Lung (tissue), 11 donors: ENCODE measurements at regions not wholly inside any gene's neighbourhood (a gene's known extent, or its start where the extent isn't known, plus 50 kb on each side); places are given as distances from the start of the nearest gene placed in this dataset.

Source experiments
- ATAC-seq: fragments of 200-7000 bp; cut with Tn5 transposase; one replicate; pipeline ENCODE4 v1.9.1; 2020; ENCODE audit warnings: moderate number of reproducible peaks; ENCODE audit not compliant: insufficient read depth, low FRiP score
- DNase-seq, 3 donors: peaks; one replicate each; pipeline ENCODE4 v3.0.0-alpha.2; 2013 to 2017
- H3K27ac ChIP-seq, 2 donors: one replicate each; pipeline ENCODE4 v1.5.1; 2013; ENCODE audit warnings: mild to moderate bottlenecking in 2 of 2, moderate library complexity in 2 of 2, control low read depth in 1 of 2, inconsistent platforms in 1 of 2, low read depth in 1 of 2, low read length in 1 of 2
- H3K27me3 ChIP-seq, 3 donors: one replicate each; pipeline ENCODE4 v1.5.1; 2013; ENCODE audit warnings: low read length in 2 of 3; ENCODE audit not compliant: control insufficient read depth in 3 of 3, insufficient read depth in 3 of 3
- H3K36me3 ChIP-seq, 4 donors: one replicate each; pipeline ENCODE4 v1.5.1; 2013; ENCODE audit warnings: low read length in 4 of 4, mild to moderate bottlenecking in 1 of 4, moderate library complexity in 1 of 4; ENCODE audit not compliant: control insufficient read depth in 4 of 4, insufficient read depth in 4 of 4
- H3K4me1 ChIP-seq, 5 donors: one replicate each; pipeline ENCODE4 v1.5.1; 2013; ENCODE audit warnings: low read length in 5 of 5, mild to moderate bottlenecking in 2 of 5, moderate library complexity in 1 of 5; ENCODE audit not compliant: control insufficient read depth in 5 of 5, insufficient read depth in 5 of 5
- H3K4me3 ChIP-seq: one replicate; pipeline ENCODE4 v1.5.1; 2013; ENCODE audit warnings: mild to moderate bottlenecking, control low read depth, moderate library complexity
- H3K9ac ChIP-seq, 2 donors: one replicate each; pipeline ENCODE4 v1.5.1; 2013; ENCODE audit warnings: low read length in 2 of 2, control low read depth in 1 of 2; ENCODE audit not compliant: insufficient read depth in 1 of 2
- H3K9me3 ChIP-seq, 4 donors: one replicate each; pipeline ENCODE4 v1.5.1; 2013; ENCODE audit warnings: low read length in 3 of 4, mild to moderate bottlenecking in 1 of 4, moderate library complexity in 1 of 4; ENCODE audit not compliant: control insufficient read depth in 4 of 4, insufficient read depth in 3 of 4
- CTCF ChIP-seq: IDR thresholded peaks from 2 replicates; pipeline ENCODE4 v1.5.1; 2012; ENCODE audit warnings: mild to moderate bottlenecking; ENCODE audit errors: control extremely low read depth, extremely low read depth
- WGBS, 2 donors: extraction: QIAGEN DNeasy Blood & Tissue Kit; methylation state at CpG; one replicate each; pipeline ENCODE4 v1.1.7; 2013; 5-methylcytosine and 5-hydroxymethylcytosine counted together
- donor health status: control.
- donor health status: control.
- donor health status: Bipolar disorder and iron deficiency.
- donor health status: healthy.
- donor health status: DM: yes; HTN: yes; CAD: no.

- H3K9me3 ChIP-seq = no peaks in the 10 kb centered on the region
- no peaks in the 10 kb centered on the region for H3K36me3 ChIP-seq
- TF ChIP-seq CTCF = no peak
- no peak overlapping the region for H3K9ac ChIP-seq
- peak overlapping the region in 1 of 2 donors; percentile 33 for H3K27ac ChIP-seq
- DNase-seq = peak; percentile 32 to 81 (median 79)
- 56 to 62% methylated on average over 7 of the region's 7 CpGs for WGBS, 2 donors
- H3K27me3 ChIP-seq = no peaks in the 10 kb centered on the region
- H3K4me3 ChIP-seq = no peak overlapping the region
- ATAC-seq = no peak
- H3K4me1 ChIP-seq = peaks cover 0 to 23% (median 10%) of the 10 kb centered on the region in 5 donors
These were observed 162.8 kb downstream of the SREK1 start for GRCh38 chr5:66306844-66307315.

GRCh38 chr5:66307647-66308241, 163.6 kb downstream of the SREK1 start:
- DNase-seq = peak in 2 of 3 donors; percentile 89 to 91
- peaks cover 0 to 23% (median 10%) of the 10 kb centered on the region in 5 donors for H3K4me1 ChIP-seq
- H3K9ac ChIP-seq = no peak overlapping the region
- no peaks in the 10 kb centered on the region for H3K9me3 ChIP-seq
- peak; percentile 88 for ATAC-seq
- H3K27ac ChIP-seq = no peak overlapping the region
- no peak overlapping the region for H3K4me3 ChIP-seq
- H3K36me3 ChIP-seq = no peaks in the 10 kb centered on the region
- TF ChIP-seq CTCF = peak; percentile 77
- H3K27me3 ChIP-seq = no peaks in the 10 kb centered on the region
- 15 to 16% methylated on average over 6 of the region's 6 CpGs for WGBS, 2 donors

- Histone ChIP-seq H3K36me3 (no peaks in the 10 kb centered on the region), H3K4me1 (peaks cover 0 to 12% (median 3%) of the 10 kb centered on the region in 5 donors), H3K27me3 (no peaks in the 10 kb centered on the region), H3K27ac (no peak overlapping the region), H3K4me3 (no peak overlapping the region), H3K9ac (no peak overlapping the region), H3K9me3 (peaks cover 0 to 3% (median under 1%) of the 10 kb centered on the region in 4 donors)
- TF ChIP-seq CTCF = no peak
- no peak for DNase-seq
- 71 to 90% methylated on average over 2 of the region's 2 CpGs for WGBS, 2 donors
- no peak for ATAC-seq
These were observed 168.2 kb downstream of the SREK1 start for GRCh38 chr5:66312266-66312665.

- H3K36me3 ChIP-seq = no peaks in the 10 kb centered on the region
- no peak overlapping the region for H3K27ac ChIP-seq
- H3K27me3 ChIP-seq = no peaks in the 10 kb centered on the region
- H3K9ac ChIP-seq = no peak overlapping the region
- no peak for TF ChIP-seq CTCF
- peaks cover 0 to 5% (median 2%) of the 10 kb centered on the region in 4 donors for H3K9me3 ChIP-seq
- ATAC-seq = no peak
- no peak for DNase-seq
- H3K4me1 ChIP-seq = no peaks in the 10 kb centered on the region
- no peak overlapping the region for H3K4me3 ChIP-seq
These were observed 171.7 kb downstream of the SREK1 start for GRCh38 chr5:66315784-66316183.
